T follicular helper cell (primary cell): ENCODE measurements at regions not wholly inside any gene's neighbourhood (a gene's known extent, or its start where the extent isn't known, plus 50 kb on each side); places are given as distances from the start of the nearest gene placed in this dataset.
"Not testable (repeated sequence)": the region's sequence is repeated elsewhere in the genome, so short reads cannot be mapped to it uniquely, and the experiment has no call there.

Experiments used
- DNase-seq: peaks from one replicate; pipeline ENCODE4 v3.0.0-alpha.2; 2020; ENCODE audit warnings: low read depth

- DNase-seq = no peak
Observed at GRCh38 chr14:34173916-34174315, 223.0 kb upstream of the EGLN3 start.

GRCh38 chr14:34172550-34173368, 221.9 kb upstream of the EGLN3 start:
- DNase-seq = no peak

GRCh38 chr14:34172173-34172451, 221.2 kb upstream of the EGLN3 start:
- DNase-seq = no peak

DNA sequence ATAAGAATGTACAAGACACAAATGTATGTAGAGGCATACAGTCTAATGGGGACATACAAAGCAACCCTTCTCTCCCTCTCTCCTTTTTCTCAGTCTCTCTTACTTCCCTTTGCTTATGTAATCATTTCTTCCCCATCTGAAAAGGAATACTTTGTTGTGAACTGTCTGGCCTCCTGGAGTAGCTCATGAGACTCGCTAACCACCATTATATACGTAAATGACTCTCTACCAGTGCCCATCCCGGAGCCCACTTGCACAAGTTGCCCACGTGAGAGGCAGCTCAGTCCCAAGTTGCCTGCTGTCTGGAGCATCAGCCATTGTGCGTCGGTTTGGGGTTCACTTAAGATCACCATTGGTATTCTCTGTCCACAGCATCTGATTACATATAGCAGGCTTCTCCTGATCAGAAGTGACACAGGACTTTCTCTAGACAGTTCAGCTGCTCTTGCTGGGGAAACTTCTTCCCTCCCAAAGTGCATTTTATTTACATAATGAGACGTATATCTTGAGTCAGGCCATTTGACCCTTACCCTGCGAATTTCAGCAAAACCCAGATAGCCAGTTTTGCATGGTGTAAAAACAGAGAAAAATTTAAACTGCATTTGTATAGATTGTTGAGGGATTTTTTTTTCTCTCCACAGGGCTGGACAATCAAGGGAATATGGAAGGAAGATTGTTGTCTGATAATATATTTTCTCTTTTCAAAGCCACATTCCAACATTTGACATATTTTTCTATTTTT, 220.7 kb upstream of the EGLN3 start:
- no peak for DNase-seq

DNA sequence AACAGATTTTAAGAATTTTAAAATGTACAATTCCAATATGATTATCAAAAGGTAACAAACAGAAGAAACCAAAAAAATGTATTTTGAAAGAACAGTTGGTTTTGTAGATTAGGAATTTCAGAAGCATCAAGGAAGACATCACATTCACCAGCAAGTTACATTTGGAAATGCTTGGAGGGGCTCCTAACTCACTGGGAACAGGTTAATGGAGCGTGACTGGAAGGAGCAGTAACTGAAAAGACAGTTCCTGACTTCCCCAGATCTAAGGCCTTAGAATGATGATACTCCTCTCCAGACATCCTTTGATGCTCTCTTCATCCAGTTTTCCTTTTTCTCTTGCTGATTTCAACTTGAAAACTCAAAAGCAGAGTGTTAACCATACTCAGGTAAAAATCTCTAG, 220.0 kb upstream of the EGLN3 start:
- no peak for DNase-seq

DNA sequence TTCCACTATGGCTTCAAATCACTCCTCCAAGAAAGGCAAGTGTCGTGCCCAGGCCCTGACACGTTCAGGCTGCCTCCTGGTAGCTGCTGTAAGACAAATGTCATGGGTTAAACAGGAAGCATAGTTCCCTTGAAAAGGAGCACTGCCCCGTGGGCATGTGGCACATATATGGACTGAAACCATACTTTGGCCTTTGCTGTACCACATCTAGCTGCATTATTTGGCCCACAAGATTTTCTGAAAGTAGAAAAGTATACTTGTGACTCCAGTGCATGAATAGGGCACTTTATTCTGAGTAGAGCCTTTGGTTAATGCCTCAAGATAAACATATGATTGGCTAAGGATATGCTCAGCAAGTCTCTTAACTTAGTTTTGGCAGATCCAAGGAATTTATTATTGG, 218.7 kb upstream of the EGLN3 start:
- DNase-seq = no peak

- DNase-seq = no peak
Observed at GRCh38 chr14:34168656-34169055, 217.8 kb upstream of the EGLN3 start.

DNA sequence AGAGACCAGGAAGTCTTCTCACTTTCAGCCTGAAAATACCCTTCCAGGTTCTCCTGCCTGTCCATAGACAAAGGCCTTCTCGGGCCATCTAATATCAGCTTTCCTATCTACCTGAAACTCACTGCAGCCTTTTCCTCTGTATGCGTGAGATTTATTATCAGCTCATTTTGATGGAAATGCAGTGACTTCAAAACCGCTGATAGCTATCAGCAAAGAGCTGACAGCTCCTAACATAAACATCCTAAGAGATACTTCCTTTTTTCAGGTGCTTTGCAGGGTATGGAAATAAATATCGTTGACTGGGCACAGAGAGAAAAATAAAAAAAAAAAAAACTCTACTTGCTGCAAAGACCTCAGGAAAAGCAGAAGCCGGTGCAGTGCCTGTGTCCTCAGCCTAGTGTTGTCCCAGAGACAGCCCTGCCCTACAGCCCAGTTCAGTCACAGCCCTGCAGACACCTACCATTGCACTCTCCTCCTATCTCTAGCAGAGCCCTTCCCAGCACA, 215.0 kb upstream of the EGLN3 start:
- DNase-seq = no peak

- no peak for DNase-seq
Observed at GRCh38 chr14:34164162-34164864, 213.4 kb upstream of the EGLN3 start.

- no peak for DNase-seq
Observed at GRCh38 chr14:34161351-34162082, 210.6 kb upstream of the EGLN3 start.

DNA sequence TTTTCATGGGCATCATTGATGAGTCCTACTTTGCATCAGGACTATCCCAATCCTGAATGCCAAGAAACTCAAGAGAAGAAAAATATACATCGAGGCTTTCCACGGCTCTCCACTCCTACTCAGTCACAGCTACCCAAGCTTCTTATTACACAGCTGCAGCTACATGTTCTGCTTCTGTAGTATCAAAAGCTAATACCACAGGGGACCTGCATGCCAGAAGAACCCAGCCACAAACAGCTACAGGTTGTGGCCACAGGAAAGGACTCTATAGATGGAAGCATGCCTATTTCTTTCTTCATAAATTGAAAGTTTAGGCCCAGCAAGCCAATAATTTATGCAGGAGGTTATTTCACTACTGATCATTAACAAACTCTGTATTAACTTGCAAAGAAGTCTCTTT, 209.7 kb upstream of the EGLN3 start:
- DNase-seq = no peak

- DNase-seq = no peak
Observed at GRCh38 chr14:34157651-34158050, 206.8 kb upstream of the EGLN3 start.

GRCh38 chr14:34147461-34147860, 196.6 kb upstream of the EGLN3 start:
- DNase-seq = no peak

DNA sequence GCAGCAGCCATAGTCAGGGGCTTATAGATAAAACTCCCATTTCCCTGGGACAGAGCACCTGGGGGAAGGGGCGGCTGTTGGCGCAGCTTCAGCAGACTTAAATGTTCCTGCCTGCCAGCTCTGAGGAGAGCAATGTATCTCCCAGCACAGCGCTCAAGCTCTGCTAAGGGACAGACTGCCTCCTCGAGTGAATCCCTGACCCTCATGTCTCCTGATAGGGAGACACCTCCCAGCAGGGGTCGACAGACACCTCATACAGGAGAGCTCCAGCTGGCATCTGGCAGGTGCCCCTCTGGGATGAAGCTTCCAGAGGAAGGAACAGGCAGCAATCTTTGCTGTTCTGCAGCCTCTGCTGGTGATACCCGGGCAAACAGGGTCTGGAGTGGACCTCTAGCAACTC, 189.3 kb upstream of the EGLN3 start:
- DNase-seq = not testable (repeated sequence)

DNA sequence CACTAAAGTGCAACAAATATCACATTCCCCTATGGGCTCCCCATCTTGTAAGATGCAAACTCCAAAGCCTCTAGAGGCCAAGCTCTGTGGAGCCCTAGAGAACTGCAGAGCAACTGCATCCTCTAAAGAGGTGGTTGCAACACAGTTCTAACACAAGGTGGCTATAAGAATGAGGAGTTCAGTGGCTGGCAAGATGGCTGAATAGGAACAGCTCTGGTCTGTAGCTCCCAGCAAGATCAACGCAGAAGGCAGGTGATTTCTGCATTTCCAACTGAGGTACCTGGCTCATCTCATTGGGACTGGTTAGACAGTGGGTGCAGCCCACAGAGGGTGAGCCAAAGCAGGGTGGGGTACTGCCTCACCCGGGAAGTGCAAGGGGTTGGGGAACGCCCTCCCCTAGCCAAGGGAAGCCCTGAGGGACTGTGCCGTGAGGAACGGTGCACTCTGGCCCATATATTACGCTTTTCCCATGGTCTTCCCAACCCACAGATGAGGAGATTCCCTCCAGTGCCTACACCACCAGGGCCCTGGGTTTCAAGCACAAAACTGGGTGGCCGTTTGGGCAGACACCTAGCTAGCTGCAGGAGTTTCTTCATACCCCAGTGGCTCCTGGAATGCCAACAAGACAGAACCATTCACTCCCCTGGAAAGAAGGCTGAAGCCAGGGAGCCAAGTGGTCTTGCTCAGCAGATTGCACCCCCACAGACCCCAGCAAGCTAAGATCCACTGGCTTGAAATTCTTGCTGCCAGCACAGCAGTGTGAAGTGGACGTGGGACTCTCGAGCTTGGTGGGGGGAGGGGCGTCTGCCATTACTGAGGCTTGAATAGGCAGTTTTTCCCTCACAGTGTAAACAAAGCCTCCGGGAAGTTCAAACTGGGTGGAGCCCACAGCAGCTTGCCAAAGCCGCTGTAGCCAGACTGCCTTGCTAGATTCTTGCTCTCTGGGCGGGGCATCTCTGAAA, 188.6 kb upstream of the EGLN3 start:
- DNase-seq = not testable (repeated sequence)

DNA sequence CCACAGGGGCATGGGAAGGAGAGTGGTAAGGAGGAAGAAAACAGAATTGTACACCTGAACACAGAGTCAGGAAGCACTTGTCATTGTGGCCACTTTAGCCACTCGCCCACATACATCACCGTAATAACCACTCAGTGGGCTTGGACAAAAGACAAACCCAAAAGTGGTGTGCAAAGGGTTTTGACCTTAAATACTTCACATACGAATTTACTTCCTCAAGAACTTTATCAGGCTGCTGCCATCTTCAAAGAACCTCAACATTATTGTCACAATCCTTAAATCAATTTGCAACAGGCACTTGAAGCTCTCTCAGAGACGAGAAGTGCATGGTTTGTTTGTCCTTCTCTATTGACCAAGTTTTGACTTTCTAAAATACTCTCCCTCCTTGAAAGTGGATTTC, 187.3 kb upstream of the EGLN3 start:
- DNase-seq = no peak

DNA sequence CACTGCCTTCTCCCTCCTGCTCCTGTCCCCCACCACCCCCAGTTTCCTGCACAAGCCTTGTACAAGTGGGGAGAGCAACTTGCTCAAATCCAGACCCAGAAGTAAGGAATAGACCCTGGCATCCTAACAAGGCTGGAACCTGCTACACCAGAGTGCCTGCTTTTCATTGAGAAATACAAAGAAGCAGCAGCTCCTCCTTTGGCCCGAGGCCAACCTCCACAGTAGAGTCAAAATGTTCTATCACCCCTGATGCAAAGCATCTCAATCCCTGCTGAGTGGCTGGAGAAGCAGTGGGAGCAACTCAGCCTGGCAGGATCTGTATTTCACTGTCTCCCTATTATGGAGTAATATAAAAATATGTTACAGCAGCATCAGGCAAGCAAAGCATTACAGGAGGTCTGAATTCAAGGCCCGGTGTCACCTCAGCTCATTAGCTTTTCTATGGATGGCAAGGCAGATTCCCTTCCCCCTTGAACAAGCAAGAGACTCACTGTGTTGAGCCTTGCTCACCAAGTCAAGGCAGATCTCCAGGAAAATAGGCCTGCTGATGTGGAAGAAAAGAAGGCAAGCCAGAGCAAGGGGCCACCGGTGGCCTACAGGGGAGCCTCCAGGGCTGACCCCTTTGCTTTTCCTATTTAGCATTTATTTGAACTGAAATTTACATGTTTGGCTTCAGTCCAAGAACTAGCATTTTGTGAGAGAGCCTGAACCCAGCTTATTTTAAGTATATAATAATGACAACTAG, 186.3 kb upstream of the EGLN3 start:
- DNase-seq = no peak

- DNase-seq = no peak
Observed at GRCh38 chr14:34135492-34135891, 184.6 kb upstream of the EGLN3 start.

DNA sequence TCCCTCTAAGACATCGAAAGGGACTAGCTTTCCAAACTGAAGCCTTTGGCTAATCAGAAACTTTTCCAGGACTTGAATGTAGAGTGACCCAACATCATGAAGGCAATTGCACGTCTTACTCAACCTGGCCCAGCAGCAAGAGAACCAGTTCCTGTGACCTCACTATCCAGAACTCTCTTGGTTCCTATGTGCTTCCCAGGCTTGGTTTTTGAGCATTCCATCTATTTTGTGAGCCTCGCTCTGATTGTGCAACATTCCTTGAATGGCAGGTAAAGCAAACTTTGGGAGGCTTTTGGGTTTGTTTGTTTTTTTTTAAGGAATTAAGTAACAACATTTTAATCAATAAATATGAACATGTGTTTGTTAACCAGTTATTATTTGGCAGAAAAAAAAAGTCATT, 183.6 kb upstream of the EGLN3 start:
- no peak for DNase-seq

- DNase-seq = no peak
Observed at GRCh38 chr14:34129927-34130552, 179.2 kb upstream of the EGLN3 start.
